NB4 (cell line): ENCODE measurements at regions not wholly inside any gene's neighbourhood (a gene's known extent, or its start where the extent isn't known, plus 50 kb on each side); places are given as distances from the start of the nearest gene placed in this dataset.

ENCODE experiments used
- DNase-seq: peaks from one replicate; pipeline ENCODE4 v3.0.0; 2010; ENCODE audit warnings: low read depth
- H3K4me3 ChIP-seq: one replicate; pipeline ENCODE4 v1.5.1; 2011; ENCODE audit warnings: mild to moderate bottlenecking, low read depth, low read length, moderate library complexity
- CTCF ChIP-seq: IDR thresholded peaks from one replicate; pipeline ENCODE4 v1.5.1; 2012; ENCODE audit warnings: low read depth, low read length
- MAX ChIP-seq: IDR thresholded peaks from 2 replicates; pipeline ENCODE4 v1.6.1; 2011; ENCODE audit warnings: low read depth, low read length
- MYC ChIP-seq: IDR thresholded peaks from 2 replicates; pipeline ENCODE4 v1.6.1; 2011; ENCODE audit warnings: low read depth, low read length
- POLR2A ChIP-seq: IDR thresholded peaks from 2 replicates; pipeline ENCODE4 v1.6.1; 2011; ENCODE audit warnings: mild to moderate bottlenecking; ENCODE audit not compliant: insufficient read length; ENCODE audit errors: extremely low read depth

- TF ChIP-seq MYC = no peak
- TF ChIP-seq CTCF = no peak
- TF ChIP-seq POLR2A = no peak
- TF ChIP-seq MAX = no peak
- DNase-seq = no peak
- no peak overlapping the region for H3K4me3 ChIP-seq
These were observed 240.9 kb upstream of the RREB1 start for GRCh38 chr6:6866656-6867403.

GRCh38 chr6:6867404-6867799 is 240.4 kb upstream of the RREB1 start:
- TF ChIP-seq MAX (no peak), CTCF (no peak), POLR2A (no peak), MYC (no peak)
- H3K4me3 ChIP-seq = no peak overlapping the region
- DNase-seq = no peak

- TF ChIP-seq POLR2A = no peak
- no peak for TF ChIP-seq CTCF
- no peak for TF ChIP-seq MAX
- H3K4me3 ChIP-seq = no peak overlapping the region
- no peak for DNase-seq
These were observed 238.7 kb upstream of the RREB1 start for GRCh38 chr6:6869094-6869493.

GRCh38 chr6:6870921-6871320 is 236.8 kb upstream of the RREB1 start:
- peak; percentile 87 for DNase-seq
- peak overlapping the region; percentile 4 for H3K4me3 ChIP-seq
- TF ChIP-seq CTCF (no peak), POLR2A (no peak), MYC (no peak), MAX (no peak)

GRCh38 chr6:6872459-6873344 is 235.1 kb upstream of the RREB1 start:
- H3K4me3 ChIP-seq = no peak overlapping the region
- DNase-seq = no peak
- TF ChIP-seq MAX (no peak), POLR2A (no peak), MYC (no peak), CTCF (no peak)
